CD4-positive, alpha-beta T cell treated with Interleukin-6 for 4 hours (primary cell): ENCODE measurements at regions not wholly inside any gene's neighbourhood (a gene's known extent, or its start where the extent isn't known, plus 50 kb on each side); places are given as distances from the start of the nearest gene placed in this dataset.

Experiments
- DNase-seq: peaks from one replicate; pipeline ENCODE4 v3.0.0-alpha.2; 2020; ENCODE audit warnings: mixed read lengths

DNA sequence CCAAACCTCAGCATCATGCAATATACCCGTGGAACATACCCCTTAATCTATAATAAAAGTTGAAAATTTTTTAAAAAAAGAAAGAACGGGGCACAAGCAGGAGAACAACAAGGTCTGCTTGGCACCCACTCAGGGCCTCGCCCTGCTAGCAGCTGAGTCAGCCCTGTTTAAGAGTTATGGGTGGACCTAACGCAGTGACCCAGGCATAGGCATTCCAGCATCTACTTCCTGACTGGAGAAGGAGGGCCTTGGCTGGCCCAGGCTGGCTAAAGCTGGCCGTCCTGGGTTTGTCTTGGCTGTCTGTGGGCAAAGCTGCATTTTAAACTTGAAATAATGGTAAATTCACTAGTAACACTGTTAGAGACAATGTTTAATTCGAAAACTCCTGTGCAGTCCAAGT lies 236.7 kb upstream of the PGRMC2 start:
- no peak for DNase-seq

DNA sequence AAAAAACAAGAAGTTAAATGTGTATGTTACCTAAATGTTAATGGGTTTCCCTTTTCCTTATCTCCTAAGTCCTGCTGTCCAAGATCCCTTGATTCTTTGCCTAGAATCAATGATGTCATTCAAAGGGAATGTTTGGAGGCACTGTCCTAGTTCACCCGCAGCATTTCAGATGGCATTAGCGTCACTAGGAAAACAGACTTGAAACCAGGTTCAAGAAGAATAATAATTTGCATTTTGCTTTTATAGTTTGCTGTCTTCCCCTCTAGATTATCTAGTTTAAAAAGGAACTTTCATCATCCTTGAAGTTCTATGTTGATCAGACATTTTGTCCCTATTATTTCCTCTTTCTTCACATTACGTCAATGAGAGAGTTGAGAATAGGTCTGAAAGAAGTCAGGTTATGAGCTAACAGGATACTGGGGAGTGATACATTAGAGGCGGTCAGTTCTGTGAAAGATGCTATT lies 234.1 kb upstream of the PGRMC2 start:
- DNase-seq: no peak

DNA sequence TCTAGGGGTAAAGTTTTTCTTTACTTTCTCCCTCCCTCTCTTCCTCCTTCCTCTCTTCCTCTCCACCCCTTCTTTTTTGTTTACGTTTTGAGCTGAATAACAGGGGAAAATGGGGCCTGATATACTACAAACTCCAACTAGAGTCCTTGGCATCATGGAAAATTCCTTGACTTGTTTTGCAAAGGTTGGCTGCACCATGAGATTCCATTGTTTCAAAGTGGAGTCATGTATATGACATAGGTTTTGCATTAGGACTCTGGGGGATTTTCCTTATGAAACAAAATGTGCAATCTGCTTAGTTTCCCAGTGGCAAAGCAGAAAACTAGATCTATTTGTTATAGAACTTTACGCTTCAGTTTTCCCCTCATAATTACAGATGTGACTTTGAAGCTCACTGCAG lies 233.5 kb upstream of the PGRMC2 start:
- DNase-seq: no peak

- no peak for DNase-seq
These were observed 231.7 kb upstream of the PGRMC2 start for GRCh38 chr4:128519163-128519830.

DNA sequence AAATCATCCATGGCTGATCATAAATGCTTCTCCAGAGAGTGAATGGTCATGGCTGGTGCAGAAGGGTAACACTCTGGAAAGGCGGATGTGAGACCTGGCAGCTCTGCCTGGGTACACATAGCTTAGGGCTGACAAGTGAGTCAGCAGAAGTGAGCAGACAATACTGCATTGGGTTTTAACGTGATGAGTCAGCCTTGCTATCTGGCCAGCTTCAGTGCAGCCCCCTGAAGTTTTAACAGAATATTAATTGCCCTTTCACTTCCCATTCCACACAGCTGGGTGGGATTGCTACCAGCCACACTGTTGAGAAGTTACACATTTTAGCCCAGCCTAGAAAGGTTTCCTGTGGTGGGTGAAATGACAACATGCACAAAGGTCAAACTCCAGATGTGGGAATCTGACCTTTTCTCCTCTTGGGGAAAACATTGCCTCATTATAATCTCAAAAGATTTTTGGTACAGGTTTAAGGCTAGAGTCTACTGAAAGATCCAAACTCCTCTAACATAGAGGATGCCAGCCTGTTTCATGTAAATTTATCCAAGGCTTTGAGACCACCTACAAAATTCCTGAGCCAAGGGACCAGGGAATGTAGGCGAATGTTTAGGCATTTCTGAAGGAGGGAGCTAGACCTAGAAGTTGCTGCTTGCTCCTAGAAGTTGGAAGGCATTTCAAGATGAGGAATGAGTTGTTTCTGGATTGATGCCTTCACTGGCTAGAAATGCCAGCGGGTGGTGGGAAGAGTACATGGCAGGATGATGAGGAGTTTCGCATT lies 230.3 kb upstream of the PGRMC2 start:
- no peak for DNase-seq

- DNase-seq: no peak
These were observed 229.6 kb upstream of the PGRMC2 start for GRCh38 chr4:128517096-128517738.

GRCh38 chr4:128516301-128516969 lies 228.8 kb upstream of the PGRMC2 start:
- no peak for DNase-seq

DNA sequence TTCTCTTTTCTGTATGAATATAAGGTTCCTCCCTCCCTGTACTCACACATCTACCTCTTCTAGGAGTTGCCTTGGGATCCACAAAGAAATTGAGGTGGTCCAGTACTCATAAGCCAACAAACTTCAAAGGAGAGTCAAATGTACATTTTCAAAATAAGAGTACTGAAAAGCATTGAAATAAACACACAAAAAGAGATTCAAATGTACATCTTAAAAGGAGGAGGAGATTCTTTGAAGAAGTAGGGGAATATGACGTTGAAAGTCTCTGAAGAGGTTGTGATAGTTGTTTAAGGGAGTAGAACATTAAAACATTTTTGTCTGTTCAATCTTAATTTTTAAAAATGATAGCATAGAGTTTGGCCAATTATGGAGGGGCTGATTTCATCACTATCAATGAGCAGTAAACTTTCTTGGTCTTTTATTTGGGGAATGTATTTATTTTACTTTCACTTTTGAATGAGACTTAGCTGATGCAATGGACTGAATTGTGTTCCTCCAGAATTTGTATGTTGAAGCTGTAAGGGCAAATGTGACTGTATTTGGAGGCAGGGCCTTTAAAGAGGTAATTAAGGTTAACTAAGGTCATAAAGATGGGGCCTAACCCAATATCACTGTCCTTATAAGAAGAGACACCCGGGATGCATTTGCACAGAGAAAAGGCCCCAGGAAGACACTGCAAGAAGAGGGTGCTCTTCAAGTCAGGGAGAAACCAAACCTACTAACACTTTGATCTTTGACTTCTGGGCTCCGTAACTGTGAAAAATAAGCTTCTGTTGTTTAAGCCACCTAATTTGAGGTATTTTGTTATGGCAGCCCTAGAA lies 226.3 kb upstream of the PGRMC2 start:
- DNase-seq: no peak

DNA sequence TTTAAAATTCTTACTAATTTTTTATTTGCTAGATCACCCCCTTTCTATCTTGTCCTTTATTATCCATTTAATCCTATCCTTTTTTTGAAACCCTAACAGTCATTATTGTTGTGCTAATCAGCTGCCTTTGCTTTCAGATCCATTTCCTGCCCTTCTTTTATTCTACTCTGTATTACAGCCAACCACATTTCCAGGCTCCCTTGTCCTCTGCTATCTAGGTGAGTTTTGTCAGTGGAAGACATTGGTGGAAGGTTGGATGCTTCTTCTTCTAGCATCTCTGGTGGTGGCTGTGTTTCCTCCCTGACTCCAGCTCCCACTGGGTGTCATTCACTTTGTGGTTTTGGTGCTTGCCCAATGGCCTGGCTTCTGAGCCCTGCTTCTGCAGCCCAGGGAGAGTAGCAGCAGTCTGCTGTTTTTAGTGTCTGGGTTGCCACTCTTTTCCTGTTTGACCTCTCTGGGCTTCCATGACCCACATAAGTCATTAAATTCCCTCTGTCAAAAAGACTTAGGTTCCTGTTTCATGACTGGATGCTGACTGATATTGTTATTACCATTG lies 225.2 kb upstream of the PGRMC2 start:
- DNase-seq: no peak

GRCh38 chr4:128512161-128512560 lies 224.5 kb upstream of the PGRMC2 start:
- DNase-seq: no peak

DNA sequence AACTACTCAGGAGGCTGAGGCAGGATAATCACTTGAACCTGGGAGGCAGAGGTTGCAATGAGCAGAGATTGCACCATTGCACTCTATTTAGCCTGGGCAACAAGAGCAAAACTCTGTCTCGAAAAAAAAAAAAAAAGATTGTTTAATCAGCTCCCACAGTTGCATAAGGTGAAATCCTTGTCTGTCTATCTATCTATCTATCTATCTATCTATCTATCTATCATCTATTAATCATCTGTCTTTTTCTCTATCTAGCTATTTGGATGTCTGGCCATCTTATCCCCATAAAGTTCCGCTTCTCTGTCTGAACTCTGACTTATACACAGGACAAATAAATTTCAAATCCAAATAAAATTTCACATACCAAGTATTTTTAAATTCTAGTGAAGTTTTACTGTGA lies 223.2 kb upstream of the PGRMC2 start:
- no peak for DNase-seq

GRCh38 chr4:128502818-128503527 lies 215.4 kb upstream of the PGRMC2 start:
- no peak for DNase-seq

DNA sequence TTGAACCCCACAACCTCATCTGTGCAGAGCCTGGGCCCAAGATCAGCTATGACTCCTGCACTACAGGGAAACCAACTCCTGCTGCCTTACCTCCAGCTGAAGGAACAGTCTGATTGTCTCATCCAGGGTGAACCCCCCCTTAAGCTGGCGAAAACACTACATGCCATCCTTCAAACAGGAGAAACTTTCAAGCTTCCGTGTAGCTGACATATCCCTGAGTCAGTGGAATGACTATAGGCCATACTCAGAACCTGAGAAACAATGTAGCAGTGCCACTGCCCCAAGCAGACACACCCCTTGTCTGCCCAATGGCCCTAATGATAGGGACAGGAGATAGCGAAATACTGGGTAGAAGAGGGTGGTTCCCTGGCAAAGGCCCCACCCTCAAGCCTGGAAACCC lies 213.6 kb upstream of the PGRMC2 start:
- DNase-seq: no peak

DNA sequence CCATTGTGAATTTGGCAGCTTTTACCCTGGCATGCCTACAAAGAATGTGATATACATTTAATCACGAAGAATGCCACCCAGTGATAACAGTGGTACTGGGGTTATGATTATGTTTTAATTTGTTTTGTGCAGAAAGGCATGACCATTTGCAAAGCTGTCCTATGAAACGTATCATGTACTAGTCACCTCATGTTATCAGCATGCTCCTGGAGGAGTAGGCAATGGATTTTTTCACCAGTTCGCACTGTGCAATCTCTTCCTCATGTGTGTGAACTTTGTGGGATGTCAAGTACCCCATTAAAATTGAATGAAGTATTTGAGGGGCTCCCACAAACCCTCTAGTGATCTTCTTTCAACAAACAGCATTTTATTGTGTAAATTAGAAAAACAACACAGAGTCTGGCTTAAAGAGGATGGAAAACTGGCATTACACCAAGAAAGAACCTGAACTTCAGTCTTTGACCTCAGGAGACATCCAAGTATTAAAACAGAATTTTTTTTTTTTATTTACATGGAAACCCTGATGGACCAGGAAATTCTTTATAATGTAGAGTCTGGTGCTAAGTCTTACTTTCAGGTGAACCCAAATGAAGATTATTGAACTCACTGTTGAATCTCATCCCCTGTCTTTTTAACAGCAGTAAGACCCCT lies 200.6 kb upstream of the PGRMC2 start:
- DNase-seq: no peak

GRCh38 chr4:128484896-128485295 lies 197.3 kb upstream of the PGRMC2 start:
- no peak for DNase-seq

DNA sequence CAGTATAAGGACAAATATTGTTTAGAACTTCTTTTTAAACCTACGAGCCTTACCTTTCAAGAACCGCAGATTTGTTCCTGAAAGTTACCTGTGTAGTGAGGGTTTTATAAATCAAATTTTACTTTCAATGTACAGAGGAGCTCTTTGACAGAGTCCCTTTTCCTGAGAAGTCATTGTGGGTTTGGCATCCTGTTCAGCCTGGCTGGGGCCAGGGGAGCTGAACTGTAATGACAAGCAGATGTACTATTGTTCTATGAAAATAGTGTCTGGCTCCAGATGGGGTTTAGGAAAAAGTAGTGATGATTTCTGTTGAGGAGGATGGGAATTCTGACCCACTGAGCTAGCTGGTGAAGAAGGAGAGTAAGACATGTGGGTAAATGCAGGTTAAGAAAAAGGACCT lies 196.2 kb upstream of the PGRMC2 start:
- DNase-seq: no peak

DNA sequence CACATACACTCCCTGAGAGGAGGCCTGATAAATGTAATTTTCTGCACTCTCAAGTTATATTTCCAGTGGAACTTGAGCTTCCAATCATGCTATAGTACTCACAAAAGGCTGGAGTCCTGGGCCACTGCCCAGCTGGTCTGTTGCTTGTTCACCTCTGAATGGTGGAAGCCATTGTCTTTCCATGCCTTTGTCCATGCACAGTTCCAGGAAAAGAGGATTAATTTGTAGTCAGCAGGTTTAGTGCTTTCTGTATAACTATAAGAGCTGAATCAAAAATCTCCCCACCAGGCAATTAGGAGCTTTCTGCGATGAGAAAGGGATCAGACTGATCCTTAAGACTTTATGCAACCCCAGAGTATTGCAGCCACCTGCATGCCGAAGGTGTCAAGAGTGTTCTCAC lies 195.4 kb upstream of the PGRMC2 start:
- DNase-seq: no peak

DNA sequence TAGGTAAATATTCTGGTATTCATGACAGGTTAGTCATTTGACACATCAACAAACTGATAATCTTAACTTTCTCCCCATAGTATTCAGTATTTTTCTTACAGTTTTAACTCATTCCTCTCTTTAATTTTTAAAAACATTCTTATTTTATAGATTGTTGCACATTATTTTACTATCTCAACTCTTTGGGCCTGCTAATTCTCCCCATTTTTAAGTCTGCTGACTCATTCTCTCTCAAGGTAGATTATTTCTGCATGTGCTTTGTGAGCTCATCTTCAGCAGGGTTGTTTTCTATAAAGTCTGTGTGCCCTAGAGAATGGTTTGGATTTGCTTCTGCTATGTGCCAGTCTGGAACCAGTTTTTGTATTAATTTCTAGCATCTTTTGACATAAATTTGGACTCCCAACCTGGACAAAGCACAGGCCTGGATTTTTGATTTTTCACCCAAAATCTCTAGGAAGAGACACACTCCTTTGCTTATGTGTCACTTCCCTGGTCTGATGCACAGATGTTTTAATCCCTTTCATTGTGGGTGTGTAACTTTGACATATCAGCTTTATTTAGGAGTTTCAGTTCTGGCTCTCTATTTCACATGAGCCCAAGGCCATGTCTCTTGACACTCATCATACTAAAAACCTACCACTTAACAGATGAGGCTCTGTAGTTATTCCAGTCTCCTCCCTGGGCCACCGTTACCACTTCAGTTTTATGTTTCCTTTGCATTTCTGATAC lies 194.3 kb upstream of the PGRMC2 start:
- no peak for DNase-seq

- no peak for DNase-seq
These were observed 193.3 kb upstream of the PGRMC2 start for GRCh38 chr4:128480945-128481344.

GRCh38 chr4:128477540-128477939 lies 189.9 kb upstream of the PGRMC2 start:
- no peak for DNase-seq
